HS-27A (cell line): ENCODE measurements at regions not wholly inside any gene's neighbourhood (a gene's known extent, or its start where the extent isn't known, plus 50 kb on each side); places are given as distances from the start of the nearest gene placed in this dataset.
"Not testable (repeated sequence)": the region's sequence is repeated elsewhere in the genome, so short reads cannot be mapped to it uniquely, and the experiment has no call there.

ENCODE experiments used
- DNase-seq: peaks from one replicate; pipeline ENCODE4 v3.0.0-alpha.2; 2012; ENCODE audit warnings: low read depth, missing footprints

DNA sequence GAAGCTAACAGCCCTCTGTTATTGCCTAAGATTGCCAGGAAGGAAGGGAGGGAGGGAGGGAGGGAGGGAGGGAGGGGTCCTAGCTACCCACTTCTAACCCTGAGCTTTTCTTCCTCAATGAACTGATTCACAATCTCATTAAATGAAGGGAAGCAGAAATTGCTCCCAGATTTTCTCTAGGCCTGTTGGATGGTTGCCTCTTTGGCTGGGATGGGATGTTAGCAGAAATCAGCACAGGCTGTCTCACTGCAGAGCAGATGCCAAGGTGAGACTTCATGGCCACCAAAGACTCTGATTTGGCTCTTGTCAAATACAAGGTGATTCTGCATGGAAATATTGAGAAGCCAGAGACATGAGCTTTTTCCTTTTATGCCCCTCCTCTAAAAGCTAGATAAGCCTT lies 578.6 kb downstream of the ACTL7B start:
- DNase-seq, result no peak

DNA sequence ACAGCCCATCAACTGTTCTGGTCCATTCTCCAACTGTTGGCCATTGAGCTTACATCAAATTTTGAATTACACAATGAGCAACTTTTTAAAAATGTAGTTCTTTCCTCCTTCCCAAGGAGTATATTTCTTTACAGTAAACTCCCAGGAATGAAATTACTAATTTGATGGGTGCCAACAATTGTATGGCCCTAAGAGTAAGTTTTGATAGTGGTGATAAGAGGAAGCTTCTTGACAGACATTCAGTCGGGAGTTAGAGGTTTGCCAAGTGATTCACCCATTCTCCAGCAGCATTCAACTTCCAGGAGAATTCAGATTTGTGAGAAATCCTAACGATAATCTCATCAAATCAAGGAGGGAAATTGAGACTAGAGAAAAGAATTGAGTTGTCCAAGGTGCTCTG lies 579.9 kb downstream of the ACTL7B start:
- no peak for DNase-seq

DNA sequence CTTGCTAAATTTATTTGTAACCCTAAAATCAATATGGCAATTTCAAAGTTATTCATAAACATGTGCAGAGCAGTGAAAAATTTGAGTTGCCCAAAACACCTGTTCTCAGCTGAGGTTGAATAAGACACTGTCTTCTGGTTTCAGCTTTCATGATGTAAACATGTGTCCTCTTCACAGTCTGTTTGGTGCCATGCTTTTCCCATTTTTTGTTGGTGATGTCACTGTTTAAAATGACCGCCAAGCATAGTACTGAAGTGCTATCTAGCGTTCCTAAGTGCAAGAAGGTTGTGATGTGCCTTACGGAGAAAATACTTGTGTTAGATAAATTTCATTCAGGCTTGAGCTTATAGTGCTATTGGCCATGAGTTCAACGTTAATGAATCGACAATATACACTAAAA lies 580.8 kb downstream of the ACTL7B start:
- no peak for DNase-seq

DNA sequence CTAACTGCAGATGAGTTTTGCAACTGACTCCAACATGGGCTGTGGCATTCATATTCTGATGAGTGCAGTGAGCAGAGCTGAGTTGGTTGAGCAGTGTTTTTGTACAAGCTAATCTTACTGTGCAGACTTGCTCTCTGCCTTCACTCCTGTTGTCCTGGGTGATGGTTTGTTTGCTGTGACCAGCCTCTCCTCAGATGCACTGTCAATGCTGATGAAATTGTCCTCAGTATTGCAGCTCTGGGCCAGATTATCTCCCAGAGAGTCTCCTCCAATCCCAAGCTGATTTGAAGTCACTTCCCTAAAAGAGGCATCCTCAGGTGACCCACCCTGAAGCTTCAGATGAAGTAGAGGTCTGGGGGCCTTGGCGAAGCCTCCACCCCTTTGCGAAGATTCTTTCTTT lies 581.8 kb downstream of the ACTL7B start:
- no peak for DNase-seq

DNA sequence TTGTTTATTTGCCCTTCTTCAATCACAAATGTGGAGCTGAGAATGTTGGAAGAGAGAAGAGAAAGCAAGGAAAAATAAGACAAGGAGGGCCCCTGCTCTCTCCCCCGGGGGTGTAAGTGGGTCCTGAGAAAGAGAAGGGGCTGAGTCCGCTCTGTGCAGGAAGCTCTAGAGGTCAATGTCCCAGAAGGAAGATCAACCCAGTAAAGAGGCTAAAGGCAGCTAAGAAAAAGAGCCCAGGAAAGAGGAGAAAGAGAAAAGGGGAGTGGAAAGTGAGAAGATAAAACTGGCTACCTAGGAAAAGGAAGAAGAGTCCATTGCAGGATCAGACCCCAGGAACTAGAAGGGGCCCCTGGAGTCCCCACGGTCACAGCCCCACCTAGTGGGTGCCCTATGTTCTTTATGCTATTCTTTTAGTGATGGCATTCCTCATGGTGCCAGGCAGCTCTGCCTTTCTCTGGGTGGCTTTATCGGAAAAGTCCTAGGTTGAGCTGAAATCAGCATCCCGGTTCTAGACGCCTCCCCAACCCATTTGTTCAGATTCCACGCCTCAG lies 583.4 kb downstream of the ACTL7B start:
- DNase-seq, result peak; percentile 33

DNA sequence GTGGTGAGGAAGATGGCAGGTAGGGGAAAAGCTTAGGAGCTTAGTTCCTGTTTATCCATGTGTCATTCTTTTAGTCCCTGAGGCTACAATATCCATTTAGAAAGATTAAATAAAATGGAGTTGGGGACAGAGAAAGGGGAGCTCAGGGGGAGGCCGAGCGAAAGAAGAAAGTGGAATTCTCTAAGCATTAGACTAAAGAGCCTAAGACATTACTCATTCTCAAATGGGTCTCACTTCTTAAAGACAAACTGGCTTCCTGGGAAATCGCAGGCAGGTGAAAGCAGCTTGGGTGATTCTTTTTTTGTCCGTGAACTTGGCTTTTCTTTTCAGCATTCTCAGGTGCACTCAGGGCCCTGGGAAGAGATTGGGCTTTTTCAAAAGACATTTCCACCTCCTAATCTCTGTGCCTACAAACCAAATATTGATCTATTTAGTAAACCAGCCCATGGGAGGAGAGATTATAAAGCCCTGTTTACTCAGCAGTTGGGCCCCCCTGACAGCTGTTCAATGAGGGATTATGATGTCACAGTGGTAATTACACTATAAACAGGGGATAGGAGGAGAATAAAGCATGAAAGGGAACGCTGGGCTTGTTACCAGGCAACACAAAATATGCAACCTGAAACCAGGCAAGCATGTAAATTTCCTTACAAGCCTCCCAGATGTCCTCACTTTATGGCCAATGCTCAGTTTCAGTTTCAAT lies 584.0 kb downstream of the ACTL7B start:
- peak; percentile 20 for DNase-seq

DNA sequence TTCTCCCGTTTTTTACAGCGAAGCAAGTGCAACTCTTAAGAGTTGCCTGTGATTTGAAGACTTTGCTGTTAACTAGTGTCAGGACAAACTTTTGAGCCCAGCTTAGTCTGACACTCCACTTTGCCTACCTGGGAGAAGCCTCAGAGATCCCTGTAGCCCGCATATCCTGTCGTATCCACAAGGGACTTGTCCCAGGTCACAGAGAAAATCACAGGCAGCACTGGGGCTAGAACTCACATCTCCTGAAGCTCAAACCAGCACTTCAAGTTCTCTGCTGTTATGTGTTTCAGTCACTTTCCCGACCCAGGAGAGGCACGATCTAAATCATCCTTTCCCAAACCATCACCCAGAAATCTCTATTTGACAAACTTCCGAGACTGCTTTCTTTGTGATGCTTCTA lies 584.5 kb downstream of the ACTL7B start:
- DNase-seq, result no peak

DNA sequence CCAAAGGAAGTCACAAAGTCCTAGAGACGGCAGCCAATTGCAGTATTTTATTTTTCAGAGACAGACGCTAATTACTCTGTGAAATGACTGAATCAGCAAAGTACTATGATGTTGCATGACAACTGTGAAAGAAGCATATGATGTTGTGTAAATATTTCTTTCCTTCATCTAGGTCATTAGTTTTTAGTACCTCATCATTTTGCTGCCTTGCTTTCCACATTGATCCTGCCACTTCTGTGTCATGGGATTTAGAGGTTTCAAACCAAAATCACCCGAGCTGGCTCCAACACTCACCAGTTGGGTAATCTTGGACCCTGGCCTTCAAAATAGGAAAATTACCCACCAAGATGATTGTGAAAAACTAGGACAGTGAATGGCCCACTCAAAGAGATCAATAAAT lies 585.2 kb downstream of the ACTL7B start:
- DNase-seq, result no peak

DNA sequence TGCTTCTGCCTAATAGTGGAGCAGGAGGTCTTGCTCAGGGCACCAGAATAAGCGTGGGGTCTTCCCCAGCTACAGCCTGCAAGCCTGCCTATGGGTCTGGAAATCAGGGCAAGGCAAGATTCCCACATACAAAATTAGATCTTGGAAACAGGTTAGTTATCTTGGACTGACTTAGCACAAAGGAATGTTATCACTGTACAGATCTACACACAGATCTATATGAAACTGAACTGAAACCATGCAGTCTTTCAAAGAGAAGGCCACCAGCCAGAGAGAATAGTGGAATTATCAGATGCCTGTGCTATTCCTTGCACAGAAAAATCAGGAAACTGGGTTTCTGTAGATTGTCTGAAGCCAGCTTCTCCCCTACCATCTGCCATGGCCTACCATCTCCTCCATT lies 585.7 kb downstream of the ACTL7B start:
- peak; percentile 34 for DNase-seq

DNA sequence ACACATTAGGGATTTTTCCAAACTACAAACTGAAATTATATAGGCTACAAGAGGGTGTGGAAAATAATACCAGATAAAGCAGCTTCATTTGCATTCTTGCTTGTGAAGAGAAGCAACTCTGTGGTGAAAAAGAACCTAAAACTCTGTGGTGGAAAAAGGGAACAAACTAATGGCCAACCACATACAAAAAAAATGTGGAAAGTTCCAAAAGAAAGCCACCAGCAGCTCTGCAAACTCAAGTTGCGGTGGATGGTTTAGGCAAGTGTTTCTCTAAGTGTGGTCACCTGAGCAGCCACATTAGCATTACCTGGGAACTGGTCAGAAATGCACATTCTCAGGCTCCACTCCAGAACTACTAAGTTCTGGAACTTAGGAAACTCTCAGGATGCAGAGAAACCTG lies 586.4 kb downstream of the ACTL7B start:
- no peak for DNase-seq

DNA sequence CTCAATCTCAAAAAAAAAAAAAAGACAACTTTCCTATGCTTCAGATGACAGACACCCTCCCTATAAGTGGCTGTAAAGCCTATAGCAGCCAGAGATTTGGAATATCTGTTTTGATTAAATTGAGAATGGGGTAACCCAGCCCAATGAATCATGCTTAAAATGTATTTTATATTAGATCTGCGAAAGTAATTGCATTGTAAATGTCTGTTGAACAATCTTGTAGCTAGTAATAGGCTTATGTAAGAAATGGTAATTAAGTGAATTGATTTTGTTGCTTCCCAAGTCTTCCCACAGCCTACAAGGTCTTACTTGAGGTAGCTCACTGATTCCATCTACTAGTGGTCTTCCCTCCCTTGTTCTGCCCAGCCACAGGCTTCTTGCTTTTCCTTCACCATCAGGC lies 590.7 kb downstream of the ACTL7B start:
- DNase-seq, result no peak

DNA sequence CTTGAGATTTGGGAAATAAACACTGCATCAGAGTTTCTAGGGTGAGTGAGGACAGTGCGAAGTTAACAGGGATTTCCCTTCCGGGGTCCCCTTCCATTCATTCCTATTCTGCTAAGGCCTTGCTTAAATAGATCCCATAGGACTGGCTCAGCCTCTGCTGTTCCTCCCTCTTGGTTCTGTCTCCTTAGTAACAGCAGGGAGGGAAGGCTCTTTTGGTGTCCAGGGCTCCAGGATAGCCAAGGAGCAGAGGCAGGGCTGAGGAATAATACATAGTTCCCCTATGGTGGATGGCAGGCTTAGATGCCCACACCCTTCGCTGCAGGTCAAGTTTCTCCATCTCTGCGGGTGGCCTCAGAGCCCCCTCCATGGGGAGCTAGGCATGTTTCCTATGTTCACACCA lies 591.7 kb downstream of the ACTL7B start:
- DNase-seq, result no peak

DNA sequence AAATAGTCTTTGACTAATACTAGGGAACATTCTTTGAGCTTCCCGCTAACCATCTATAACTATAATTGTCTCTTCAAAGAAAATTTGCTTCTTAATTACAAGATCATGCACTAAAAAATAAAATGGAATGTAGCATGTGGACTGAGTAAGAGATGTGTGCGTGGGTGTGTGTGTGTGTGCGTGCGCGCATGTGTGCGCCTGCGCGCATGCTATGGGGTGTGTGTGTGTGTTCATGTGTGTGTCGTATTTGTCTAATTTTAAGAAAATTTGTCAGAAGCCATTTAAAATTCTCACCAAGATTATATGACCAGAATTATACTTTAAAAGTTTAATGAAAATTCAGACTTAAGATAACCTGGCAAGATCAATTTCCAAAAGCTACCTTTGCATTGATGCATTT lies 593.0 kb downstream of the ACTL7B start:
- no peak for DNase-seq

DNA sequence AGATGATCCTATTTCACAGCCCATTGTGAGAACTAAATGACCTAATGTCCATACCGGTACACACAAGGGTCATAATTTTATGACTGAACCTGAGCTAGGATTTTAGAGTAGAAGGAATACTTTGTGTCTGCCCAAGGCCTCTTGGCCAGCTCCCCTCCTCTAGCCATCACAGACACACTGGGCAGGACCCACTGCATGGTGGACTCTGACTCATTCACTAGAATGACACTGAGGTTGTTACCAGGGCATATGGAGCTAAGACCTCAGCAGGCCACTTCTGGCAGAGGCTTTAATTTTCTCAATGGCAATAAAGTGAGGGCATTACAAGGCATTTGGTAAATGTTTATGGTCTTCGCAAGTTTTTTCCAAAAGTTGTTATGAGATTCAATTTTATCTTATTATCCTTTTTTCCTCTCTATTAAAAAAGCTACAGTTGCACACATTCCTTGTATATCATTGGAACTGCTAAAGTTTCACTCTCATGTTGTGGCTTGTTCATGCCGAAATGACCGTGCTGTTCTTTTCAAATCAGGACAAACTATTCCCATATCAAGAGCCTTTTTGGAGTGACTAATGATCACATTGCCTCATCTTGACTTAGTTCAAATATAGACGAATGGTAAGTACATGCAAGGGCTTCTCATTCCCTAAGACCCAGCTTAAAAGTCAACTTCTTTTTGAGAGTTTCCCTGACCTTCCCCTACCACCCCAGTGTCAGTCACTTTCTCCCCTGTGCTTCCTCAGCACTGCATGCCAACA lies 595.7 kb downstream of the ACTL7B start:
- DNase-seq, result no peak

DNA sequence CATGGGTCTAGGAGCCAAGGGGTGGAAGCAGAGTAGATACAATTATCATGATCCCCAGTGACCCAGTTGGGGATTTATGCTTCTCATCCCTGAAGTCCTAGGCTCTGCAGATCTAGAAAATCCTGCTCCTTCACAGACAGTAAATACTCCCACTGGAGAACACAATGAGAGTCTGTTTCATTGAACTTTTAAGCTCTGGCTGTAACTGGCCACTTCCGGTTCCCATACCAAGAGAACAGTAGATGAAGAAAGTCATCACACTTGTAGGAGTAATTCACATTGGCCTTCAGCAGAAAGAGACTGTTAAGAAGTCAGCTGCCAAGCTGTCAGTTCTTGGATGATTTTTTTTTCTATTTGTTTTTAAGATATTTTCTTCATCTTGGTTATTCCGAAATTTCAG lies 597.1 kb downstream of the ACTL7B start:
- DNase-seq, result no peak

DNA sequence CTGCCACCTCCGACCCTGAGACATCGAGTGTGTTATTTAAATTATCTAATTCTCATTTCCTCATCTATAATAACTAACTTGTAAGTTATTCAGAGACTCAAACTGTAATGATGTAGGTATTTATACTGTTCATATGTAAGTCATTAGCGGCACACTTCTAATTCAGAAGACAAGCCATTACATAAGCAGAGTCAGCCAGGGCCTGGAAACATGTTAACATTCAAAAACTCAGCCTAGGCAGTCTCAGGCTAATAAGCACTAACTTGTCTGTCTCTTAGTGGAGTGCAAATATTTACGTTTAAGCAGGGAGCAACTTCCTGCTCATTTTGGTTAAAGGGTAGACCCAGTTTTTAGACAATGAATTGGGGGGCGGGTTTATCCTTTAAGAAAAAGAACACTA lies 598.4 kb downstream of the ACTL7B start:
- DNase-seq, result no peak

DNA sequence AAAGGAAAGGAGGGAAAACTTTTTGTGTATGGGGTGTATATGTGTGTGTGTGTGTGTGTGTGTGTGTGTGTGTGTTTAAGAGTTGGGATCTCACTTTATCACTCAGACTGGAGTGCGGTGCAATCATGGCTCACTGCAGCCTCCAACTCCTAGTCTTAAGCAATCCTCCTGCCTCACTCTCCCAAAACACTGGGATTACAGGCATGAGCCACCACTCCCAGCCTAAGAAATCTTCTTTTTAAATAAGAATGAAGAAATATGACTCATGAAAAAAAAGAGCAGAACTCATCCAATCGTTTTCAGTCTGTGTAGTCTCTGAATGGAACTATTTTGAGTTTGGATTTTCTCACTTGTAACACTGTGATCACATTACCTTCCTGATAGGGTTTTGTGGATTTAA lies 601.5 kb downstream of the ACTL7B start:
- no peak for DNase-seq

DNA sequence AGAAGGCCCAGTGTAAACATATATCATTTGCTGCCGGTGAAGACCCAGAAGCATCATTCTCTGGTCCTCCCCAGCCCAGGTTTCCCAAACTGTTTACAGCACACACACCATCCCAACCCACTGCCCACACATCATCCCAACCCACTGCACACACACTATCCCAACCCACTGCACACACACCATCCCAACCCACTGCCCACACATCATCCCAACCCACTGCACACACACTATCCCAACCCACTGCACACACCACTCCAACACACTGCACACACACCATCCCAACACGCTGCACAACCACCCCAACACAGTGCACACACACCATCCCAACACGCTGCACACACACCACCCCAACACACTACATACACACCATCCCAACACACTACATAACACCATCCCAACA lies 608.4 kb downstream of the ACTL7B start:
- not testable (repeated sequence) for DNase-seq

DNA sequence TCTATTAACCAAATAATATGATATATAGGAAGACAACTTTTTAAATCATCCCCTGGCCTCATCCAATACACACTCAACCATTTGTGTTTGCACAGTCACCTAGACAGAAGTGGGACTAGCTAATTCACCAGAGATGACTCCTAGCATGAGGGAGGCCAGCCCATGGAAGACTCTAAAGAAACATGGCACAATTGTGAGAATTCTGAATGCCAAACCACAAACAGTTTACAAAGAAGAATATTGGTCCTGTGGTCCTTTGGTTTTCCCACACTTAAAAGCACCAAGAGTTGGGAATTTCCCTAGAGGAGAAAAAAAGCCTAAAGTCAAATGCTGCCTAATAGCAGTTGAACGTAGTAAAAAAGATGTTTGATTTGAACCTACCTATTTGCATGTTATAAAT lies 609.9 kb downstream of the ACTL7B start:
- no peak for DNase-seq

DNA sequence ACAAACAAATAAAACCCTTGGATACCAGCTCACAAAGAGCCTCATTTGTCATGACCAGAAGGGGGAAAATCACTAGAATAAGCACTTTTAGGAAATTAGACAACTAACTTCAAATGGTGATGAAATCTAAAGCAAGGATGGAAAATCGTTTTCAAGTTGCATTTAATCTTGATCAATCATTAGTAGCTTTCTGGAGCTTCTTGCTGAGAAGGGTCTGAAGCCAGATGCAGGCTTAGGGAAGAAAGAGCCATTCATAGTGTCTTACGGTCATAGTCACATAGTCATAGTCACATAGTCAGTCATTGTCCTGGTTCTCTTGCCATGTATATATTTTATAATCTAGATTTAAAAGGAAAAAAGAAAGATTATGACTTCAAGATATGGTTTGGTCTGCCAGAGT lies 610.5 kb downstream of the ACTL7B start:
- DNase-seq, result no peak

DNA sequence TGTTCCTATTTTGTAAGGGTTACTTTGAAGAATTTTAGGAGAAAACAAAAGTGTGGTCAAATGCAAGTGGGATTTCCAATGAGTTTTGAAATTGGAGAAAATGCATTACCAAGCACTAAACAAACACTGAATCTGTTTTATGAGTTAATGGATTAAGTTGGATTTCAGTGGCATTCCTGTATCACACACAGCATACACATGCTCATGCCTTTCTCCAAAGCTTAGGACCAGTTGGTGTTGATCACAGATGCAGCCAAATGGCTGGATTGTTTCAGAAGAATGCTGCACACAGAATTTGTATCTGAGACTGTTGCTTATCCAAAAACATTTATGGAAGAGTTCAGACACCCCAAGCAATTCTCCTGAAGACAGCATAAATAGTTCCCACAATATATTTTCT lies 611.1 kb downstream of the ACTL7B start:
- DNase-seq, result no peak

DNA sequence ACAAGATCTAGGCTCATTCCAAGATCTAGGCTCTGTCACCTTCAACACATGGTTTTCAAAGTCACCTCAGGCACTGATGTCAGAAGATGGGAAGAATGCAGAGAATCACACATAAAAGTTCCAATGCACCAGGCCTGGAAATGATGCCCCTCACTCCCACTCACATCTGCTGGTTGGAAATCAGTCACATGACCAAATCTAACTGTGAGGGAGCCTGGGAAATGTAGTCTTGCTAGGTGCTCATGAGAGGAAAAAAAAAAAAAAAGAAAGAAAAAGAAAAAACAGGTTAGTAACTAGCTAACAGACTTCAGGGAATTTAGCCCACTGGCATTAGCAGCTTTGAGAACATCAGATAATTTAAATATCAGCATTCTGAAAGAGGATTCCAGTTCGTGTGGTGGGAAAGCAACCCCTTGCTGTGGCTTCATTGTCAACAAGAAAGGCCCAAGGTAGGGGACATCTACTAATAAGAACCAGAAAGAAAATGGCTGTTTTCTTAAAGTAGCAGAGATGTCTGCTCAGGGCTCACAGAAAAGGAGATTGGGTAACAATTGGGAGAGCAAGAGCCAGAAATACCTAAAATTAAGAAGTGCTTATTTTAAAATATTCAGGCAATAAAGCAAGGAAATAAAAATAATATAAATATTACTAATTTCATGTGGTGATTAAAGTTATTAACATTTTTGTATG lies 614.3 kb downstream of the ACTL7B start:
- no peak for DNase-seq

DNA sequence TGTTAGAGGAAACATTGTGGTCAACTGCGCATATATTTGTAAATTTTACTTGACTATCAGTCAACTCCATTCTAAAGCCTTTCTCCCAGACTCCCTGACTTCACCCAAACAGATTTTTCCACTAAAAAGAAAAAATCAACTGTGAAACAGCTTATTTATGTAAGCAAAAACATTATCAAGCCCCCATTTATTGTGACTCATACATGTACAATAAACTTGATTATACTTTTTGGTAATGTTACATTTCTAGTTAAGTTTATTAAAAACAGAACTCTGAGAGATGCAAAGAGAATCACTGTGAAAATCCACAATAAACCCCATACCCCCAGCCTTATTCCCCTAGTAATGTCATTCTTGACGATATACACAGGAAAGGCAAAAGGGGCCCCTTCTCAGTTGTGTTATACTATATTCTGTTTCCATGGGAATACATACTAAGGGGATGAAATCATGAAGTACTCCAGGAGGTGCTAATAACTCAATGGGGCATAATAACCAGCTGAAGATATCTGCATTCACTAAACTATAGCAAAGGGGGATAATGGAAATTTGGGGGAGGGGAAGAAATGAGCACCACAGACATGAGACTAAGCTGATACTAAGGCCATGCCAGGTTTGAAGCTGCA lies 616.0 kb downstream of the ACTL7B start:
- DNase-seq, result no peak
